ENCODE measurements at regions not wholly inside any gene's neighbourhood (a gene's known extent, or its start where the extent isn't known, plus 50 kb on each side); places are given as distances from the start of the nearest gene placed in this dataset.
"Not testable (repeated sequence)": the region's sequence is repeated elsewhere in the genome, so short reads cannot be mapped to it uniquely, and the experiment has no call there.

DNA sequence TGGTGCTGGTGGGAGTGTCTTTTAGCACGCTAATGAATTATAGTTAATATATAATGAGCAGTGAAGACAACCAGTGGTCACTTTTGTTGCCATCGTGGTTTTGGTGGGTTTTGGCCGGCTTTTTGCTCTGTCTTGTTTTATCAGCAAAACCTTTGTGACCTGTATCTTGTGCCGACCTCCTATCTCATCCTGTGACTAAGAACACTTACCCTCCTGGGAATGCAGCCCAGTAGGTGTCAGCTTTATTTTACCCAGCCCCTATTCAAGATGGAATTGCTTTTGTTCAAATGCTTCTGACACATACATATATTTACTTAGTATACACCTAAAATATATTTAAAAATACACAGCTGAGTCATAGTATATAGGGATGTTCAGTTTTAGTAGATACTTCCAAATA lies 770.3 kb downstream of the PDCD6IP start:
- no peak for DNase-seq

DNA sequence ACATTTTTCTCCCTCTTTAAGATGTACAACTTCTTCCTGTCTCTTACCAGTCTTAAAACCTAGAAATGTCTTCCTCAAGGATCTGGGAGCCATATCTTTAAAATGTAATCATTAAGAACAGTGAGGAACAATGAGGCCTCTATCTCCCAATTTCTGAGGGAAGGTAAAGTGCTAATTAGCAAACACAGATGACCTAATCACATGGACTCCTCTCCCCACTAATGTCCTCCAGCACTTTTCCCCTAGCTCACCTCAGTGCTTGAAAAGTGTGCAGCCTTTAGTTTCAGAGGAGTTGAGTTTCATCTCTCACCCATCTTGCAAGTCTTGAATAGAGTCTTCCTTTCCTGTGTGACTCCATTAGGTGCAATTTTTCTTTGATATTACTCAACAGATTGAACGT lies 771.0 kb downstream of the PDCD6IP start:
- DNase-seq = no peak

DNA sequence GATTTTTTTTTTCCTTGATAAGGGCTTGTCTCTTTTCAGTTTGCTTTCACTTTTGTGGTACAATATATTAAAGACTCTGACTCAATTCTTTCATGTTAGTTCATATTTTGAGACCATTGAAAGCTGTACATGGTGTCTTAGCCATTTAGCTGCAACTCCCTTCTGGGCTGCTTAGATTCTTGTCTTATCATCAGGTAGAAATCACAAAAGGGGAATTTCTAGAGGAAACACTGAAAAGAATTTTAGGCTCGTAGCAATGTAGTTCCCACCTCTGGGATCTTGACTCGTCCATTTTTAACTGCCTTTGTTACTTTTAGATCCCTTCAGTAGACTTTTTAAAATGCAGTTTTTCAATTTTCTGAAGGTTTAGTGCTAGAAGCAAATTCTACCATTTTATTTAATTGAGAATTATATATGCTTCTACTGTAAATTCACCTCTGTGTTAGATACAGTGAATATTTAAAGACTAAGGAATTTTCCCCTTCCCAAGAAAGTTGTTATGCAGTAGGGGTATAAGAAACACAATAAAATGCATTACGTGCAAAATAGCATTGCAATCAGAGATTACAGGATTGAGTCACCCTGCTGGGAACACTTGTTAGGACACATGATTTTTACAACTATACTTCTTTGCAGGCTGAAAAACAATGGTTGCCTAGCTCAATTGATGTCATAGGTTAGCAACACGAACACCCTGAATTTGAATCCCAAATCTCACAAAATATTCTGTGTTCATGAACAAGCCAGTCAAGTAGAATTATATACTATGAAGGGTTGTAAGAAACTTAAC lies 772.7 kb downstream of the PDCD6IP start:
- no peak for DNase-seq

DNA sequence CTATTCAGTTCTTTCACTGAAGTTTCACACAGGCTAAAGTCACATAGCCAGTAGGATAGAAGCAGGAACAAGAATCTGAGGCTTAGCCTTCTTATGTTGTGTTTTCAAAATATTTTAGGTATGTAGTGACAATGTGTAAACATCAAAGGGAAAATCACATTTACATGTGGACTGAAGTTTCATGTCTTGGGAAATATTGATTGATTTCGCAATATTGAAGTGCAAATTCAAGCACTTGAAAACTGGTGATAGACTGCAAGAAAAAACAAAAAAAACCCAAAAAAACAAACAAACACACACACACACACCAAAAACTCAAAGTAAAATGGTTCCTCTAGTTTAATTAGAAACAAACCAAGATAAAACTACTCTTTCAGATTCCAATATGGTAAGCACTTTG lies 773.3 kb downstream of the PDCD6IP start:
- DNase-seq = no peak

DNA sequence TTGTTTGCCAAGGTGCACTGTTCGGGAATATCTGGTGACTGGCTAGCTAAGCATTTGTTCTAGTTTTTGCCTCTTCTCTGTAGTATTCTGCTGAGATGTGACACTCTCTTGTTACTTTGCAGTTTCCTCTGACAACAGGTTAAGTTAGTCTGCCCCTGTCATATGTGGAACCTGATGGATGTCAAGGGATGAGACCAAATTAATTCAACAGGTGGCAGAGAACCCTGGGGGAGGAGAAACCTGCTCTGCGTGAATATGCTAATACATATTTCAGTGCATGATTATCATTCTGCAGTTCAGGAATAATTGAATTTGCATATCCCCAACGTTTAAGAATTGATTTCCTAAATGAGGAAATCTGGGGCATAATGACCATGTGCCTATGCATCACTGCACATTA lies 777.3 kb downstream of the PDCD6IP start:
- DNase-seq = no peak

DNA sequence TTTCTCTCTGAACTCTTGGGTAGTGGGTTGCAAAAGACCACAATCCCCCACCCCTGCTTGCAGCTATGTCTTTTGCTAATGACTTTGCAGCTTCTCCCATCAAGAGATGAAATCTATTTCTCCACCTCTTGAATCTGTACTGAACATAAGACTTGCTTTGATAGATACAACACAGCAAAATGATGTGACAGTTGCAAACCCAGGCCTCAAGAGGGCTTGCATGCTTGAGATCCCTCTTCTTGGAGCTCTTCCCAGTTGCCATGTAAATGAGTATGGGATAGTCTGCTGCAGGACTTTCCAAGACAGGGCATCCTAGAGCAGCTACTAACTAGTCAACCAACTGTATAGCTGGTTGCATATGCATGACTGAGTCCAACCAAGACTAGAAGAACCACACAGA lies 783.6 kb downstream of the PDCD6IP start:
- no peak for DNase-seq

DNA sequence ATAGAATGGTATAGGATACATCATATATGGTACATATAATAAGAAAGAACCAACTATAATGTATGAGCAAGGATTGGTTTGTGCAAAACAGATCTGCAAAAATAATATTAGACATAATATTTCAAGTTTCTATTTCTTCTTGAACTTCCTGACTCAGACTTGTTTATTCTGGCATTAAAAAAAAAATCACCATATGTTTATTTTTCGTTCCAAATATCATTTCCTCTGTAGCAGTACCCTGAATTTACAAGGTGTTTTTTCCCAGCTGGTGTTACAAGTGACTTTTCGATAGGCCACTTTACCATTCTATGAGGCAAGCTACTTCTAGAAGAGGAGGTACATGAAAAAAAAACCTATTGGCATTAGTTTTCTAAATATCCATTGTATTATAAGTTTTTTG lies 785.0 kb downstream of the PDCD6IP start:
- no peak for DNase-seq

DNA sequence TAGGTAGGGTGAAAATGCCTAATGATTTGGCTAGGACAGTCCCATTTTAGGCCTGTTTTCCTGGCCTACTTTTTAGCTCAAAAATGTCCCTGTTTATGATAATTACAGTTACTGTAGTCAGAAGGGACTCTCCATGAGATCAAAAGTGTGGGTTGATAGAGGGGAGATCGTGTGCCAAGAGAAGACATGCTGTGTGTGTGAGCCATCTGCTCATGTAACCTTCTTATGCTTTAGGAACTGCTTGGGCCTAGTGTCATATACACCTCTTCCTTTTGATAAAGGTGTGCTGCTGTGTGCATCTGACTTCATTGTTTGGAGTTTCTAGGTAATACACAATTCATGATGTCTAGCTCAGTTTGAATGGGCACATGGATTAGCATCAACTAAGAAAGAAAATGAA lies 786.5 kb downstream of the PDCD6IP start:
- no peak for DNase-seq

DNA sequence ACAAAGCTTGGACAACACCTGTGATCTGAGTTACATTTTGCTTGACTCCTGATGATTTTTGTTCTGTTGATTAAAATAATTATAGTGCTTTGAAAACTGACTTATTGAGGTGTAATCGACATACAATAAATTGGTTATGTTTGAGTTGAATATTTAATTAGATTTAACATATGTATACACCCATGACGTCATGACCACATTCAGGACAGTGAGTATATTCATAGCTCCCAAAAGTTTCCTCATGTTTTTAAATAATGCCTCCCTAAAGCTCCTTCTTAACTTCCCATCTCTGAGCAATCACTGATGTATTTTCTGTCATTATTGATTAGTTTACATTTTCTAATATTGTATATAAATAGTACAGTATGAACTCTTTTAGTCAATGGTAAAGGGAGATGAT lies 801.2 kb downstream of the PDCD6IP start:
- DNase-seq = no peak

DNA sequence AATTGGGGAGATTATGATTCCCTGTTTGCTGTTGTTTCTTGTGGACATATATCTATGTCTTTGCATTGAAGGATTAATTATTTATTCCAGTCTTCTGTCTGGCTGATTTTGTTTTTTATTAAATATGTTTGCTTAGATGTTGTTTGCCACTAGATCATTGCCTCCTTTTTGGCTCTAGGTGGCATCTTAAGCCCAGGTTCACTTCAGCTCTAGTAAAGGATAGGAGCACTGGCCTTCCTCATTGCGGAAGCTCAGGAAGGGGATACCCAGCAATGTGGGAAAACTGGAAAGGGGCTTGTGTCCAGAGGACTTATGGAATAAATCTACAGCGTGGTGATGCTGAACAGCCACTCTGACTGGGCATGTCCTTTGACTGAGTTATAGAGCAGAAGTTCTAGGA lies 821.6 kb downstream of the PDCD6IP start:
- DNase-seq = no peak

DNA sequence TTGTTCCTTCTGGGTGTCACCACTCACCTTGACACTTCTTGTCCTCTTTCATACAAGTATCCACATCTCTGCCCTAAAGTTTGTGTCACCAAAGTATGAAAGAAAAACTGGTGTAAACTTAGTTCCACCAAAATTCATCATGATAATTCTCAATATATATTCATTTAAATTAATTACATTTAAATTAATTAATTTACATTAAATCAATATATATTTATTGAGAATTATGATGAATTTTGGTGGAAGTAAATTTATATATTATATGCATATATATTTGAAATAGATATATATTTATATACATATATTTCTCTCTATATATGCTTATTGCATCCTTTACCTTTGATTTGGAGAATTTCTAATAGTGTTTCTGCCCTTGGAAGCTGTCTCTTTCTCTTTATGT lies 828.3 kb downstream of the PDCD6IP start:
- no peak for DNase-seq

DNA sequence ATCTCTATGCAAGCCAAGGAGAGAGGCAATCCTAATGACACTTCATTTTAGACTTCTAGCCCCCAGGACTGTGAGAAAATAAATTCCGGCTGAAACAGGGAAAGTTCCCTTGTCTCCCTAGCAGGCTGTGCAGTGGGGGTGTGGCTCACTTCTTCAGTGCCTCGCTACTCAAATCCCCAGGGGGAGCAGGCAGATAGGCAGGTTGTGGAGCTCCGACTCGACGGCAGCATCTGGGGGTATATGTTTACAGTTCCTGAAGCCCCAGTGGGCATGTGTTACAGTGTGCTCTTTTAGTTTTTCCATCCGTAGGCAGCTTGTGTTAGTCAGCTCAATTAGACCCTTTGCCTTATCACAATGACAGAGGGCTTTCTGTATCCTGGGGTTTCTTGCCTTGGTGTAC lies 836.5 kb downstream of the PDCD6IP start:
- DNase-seq = no peak

DNA sequence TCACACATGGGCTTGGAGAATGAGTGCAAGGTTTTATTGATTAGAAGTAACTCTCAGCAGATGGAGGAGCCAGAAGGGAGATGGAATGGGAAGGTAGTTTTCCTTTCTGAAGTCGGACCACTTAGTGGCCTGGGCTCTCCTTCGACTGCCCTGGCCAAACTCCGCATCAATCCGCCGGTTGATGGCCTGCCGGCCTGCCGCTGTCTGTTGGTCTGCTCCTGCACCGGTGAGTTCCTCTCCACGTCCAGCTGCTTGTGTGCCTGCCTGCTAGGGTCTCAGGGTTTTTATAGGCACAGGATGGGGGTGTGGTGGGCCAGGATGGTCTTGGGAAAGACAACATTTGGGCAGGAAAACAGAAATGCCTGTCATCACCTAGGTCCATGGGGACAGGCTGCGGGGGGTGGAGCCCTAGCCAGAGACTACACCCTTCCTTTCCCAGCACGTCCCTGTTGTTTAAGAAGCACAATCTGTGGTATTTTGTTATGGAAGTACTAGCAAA lies 837.0 kb downstream of the PDCD6IP start:
- DNase-seq = no peak

DNA sequence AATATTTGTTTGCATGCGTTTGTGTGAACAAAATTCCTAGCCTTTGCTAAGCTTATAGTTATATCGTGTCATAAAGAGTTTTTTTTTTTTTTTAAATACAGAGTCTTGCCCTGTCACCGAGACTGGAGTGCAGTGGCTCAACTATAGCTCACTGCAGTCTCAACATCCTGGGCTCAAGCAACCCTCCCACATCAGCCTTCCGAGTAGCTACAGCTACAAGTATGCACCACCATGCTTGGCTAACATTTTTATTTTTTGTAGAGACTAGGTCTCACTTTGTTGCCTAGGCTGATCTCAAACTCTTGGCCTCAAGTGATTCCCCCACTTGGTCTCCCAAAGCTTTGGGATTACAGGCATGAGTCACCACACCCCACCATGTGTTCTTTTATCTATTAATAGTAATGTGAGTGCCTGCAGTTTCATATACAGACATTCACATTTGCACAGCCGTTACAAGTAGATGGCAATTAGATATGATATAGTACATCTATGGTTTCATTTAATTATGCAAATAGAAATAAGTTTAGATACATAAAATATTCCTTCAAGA lies 848.6 kb downstream of the PDCD6IP start:
- DNase-seq = no peak

DNA sequence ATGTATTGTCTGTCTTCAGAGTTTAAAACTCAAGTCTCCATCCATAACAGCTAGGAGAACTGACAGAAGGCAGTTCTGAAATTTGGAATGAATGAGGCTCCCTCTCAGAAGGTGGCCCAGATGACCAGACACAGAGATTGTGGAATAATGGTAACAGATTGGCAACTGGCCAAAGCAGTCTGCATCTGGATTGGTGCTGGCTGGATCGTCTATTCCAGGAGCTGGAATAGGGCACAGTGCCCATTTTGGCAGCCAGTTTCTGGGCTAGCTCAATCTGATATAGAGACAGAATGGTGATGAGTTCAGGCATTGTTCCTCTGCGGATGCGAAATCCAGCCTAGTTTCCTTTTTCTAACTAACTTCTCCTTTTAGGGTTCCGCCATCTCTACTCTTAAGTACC lies 851.7 kb downstream of the PDCD6IP start:
- no peak for DNase-seq

DNA sequence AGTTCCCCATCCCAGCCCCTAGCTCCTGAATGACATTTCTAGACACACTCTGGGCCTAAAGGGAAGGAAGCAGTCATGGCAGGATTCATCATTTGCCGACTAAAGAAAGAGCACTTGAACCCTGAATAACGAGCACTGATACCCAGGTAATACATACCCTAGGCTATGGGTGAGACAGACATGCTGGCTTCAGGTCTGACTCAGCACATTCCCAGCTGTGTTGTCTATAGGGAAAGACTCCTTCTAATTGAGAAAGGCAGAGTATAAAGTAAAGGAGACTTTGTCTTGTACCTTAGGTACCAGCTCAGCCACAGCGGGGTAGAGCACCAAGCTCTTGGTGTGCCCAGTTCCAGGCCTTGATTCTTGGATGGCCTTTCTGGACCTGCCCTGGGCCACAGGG lies 870.5 kb downstream of the PDCD6IP start:
- no peak for DNase-seq

DNA sequence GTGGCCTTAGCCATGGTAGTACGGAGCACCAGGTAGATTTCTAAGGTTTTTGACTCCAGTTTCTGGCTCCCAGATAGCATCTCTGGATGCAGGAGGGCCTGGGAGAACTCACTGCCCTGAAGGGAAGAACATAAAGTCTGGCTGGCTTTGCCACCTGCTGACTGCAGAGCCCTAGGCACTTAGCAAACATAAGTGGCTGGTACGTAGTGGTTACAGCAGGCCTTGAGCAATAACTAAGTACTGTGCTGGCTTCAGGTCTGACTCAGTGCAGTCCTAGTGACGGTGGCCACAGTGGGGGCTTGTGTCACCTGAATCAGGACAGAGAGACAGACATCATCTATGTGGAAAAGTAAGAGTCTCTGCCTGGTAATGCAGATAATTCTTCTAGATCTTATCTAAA lies 871.1 kb downstream of the PDCD6IP start:
- no peak for DNase-seq

DNA sequence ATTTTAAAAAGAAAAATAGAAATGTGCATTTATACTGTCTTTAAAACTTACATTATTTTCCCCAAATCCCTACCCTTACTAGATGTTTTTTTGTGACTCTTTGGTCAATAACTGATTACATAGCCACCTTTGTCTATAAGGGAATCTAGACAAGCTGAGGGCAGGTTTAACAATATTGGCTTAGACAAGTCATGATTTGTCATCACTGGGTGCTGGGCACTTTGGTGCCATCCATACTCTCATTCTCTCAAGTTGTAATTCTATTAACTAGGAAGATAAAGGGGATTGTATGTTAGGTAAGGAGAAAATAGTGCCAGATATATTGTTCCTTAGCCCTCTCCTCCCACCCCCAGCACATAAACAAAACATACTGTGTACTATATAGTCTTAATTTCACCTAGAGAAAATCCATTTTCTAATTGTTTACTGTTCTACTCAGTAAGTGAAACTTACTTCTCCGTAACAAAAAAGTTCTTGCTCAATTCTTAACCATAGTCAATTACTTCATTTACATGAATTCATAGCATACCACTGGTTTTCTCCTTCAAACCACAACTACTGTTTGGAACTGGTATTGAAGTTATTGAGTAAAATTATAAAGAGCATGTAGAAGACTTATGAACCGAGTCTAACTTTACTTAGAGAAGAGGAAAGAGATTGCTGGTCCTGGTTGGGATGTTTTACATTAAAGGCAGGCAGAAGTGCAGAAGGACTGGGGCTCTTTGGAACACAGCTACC lies 877.1 kb downstream of the PDCD6IP start:
- DNase-seq = no peak

DNA sequence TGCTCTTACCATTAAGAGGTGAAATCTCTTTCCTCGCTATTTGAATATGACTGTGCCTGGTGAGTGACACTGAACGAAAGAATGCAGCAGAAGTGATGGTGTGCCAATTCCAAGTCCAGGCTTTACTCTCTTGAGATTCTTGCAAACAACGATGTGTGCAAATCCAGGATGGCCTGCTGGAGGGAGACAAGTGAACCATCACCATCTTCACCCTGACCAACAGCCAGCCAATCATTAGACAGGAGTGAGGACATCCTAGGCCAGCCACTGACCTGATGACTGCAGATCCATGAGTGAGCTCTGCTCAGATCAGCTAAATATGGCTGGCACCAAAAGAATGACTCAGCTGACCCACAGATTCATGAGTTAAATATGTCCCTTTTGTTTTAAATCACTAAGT lies 878.0 kb downstream of the PDCD6IP start:
- DNase-seq = no peak

DNA sequence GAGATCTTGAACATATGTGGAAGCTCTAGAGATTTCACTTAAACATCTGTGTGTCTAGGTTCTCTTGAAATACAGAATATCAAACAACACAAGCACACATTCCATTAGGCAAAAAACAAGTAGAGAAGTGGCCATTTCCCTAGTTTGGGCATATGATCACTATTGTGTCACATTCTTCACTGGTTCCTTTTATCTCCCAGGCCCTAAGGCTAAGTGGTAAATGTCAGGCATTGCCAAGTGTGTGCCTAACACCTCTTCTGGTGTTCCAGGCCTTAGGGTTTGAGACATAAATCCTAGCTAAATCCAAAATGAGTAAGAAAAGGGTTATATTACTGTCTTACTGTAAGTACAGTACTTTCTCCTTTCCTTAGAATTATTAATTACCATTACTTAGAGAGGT lies 880.1 kb downstream of the PDCD6IP start:
- no peak for DNase-seq

DNA sequence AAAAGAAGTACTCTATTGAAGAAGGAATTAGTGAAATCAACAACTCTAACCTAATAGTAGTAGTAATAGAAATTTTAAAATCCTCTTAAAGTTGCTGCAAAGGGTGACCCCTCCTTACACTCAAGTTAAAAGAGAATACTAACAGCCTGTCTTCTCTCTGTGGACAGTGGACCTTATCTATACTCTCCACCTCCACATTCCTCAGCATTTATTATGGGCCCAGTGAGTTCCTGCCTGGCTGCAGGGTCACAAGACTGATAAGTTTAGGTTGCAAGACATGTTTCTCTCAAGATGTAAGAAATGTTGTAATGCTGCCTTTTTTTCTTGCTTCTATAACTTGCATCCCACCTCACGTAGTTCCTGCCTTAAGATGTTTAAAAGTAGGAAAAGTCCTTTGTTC lies 880.6 kb downstream of the PDCD6IP start:
- DNase-seq = not testable (repeated sequence)

DNA sequence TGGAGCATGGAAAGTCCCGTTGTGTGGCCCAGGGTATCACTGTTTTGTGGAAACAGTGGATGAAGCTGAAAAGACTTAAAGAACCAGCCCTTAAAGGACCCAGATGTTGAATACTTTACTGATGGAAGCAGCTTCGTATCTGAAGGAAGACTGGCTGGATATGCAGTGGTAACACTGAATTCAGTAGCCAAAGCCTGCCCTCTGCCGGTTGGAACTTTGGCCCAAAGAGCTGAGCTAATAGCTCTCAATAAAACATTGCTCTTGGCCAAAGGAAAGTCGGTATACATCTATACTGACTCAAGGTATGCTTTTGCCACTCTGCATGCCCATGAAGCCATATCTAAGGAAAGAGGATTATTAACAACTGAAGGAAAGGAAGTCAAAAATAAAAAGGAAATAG lies 885.4 kb downstream of the PDCD6IP start:
- DNase-seq = peak; percentile 40

DNA sequence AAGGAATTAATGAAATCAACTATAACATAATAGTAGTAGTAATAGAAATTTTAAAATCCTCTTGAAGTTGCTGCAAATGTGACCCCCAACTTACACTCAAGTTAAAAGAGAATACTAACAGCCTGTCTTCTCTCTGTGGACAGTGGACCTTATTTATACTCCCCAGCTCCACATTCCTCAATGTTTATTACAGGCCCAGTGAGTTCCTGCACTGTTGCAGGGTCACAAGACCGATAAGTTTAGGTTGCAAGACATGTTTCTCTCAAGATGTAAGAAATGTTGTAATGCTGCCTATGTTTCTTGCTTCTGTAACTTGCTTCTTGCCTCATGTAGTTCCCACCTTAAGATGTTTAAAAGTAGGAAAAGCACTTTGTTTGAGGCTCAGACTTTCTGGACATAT lies 888.1 kb downstream of the PDCD6IP start:
- no peak for DNase-seq

DNA sequence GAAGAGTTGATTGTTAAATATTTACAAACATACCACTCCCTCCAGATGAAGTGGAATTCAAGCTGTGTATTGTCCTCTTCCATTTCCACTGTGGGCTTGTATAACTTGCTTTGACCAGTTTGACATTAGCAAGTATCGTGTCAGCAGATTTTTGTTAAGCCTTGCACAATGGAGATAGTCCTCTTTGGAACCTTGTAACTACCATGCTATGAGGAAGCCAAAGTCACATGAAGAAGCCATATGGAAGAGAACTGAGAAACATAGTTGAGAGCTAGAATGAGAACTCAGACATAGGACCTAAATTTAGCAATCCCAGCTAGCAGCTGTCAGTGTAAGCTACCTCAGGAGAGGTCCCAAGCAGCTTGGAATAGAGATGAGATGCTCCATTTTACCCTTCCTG lies 889.2 kb downstream of the PDCD6IP start:
- no peak for DNase-seq

Measured in stimulated activated CD4-positive, alpha-beta T cell treated with anti-CD3 and anti-CD28 coated beads, Interleukin-15, amount 100 ng/mL, for 24 hours (primary cell).